H1 (cell line): ENCODE measurements at regions not wholly inside any gene's neighbourhood (a gene's known extent, or its start where the extent isn't known, plus 50 kb on each side); places are given as distances from the start of the nearest gene placed in this dataset.

Experiments used
- CTCF ChIA-PET: fragments of 300-600 bp; sonication (Branson Sonifier 250); formaldehyde crosslinking; loops from one replicate; lab custom pipeline; 2021; ENCODE audit not compliant: partially characterized antibody; lab: Charles Lee
- POLR2A ChIA-PET: fragments of 300-600 bp; sonication (Branson Sonifier 250); formaldehyde crosslinking; loops from one replicate; lab custom pipeline; 2021; ENCODE audit warnings: inconsistent platforms; ENCODE audit not compliant: partially characterized antibody; lab: Charles Lee
- DNase-seq, 2 experiments: peaks; one replicate each; pipeline versions ENCODE4 v3.0.0 to v3.0.0-alpha.2; 2010 to 2022; ENCODE audit warnings: low spot score in 2 of 2, low read depth in 1 of 2, mixed read lengths in 1 of 2
- FAIRE-seq: peaks from 2 replicates; lab custom pipeline; 2011; peaks lifted over from hg19 to GRCh38; lab: Jason Lieb, UNC
- H2AFZ ChIP-seq: 2 replicates; pipeline ENCODE4 v1.8.1; 2012; ENCODE audit warnings: low read length, inconsistent platforms
- H2AK5ac ChIP-seq: 2 replicates; pipeline ENCODE4 v1.6.1; 2013; ENCODE audit warnings: low read depth, low read length
- H2BK120ac ChIP-seq: replicated peaks from 2 replicates; pipeline ENCODE3; 2013; ENCODE audit warnings: low read depth, low read length, inconsistent platforms
- H2BK12ac ChIP-seq: 2 replicates; pipeline ENCODE4 v1.6.1; 2013; ENCODE audit warnings: low read depth, low read length
- H2BK15ac ChIP-seq: 2 replicates; pipeline ENCODE4 v1.6.1; 2013; ENCODE audit warnings: low read length
- H2BK20ac ChIP-seq: 2 replicates; pipeline ENCODE4 v1.6.1; 2013; ENCODE audit warnings: low read length
- H2BK5ac ChIP-seq: 2 replicates; pipeline ENCODE4 v1.6.1; 2013; ENCODE audit warnings: low read depth, low read length
- H3K14ac ChIP-seq: 2 replicates; pipeline ENCODE4 v1.6.1; 2013; ENCODE audit warnings: inconsistent platforms; ENCODE audit not compliant: insufficient read length
- H3K18ac ChIP-seq: 2 replicates; pipeline ENCODE4 v1.6.1; 2013; ENCODE audit warnings: low read length; ENCODE audit errors: extremely low read depth
- H3K23ac ChIP-seq: 2 replicates; pipeline ENCODE4 v1.6.1; 2013; ENCODE audit warnings: inconsistent platforms; ENCODE audit not compliant: insufficient read length
- H3K23me2 ChIP-seq: 2 replicates; pipeline ENCODE4 v1.6.1; 2013; ENCODE audit warnings: low read depth, low read length
- H3K27ac ChIP-seq: 2 replicates; pipeline ENCODE4 v1.6.1; 2011; ENCODE audit warnings: low read depth, low read length, inconsistent platforms
- H3K27me3 ChIP-seq, 4 experiments: replicated peaks in 1 of 4; 1 replicate in 1 of 4; 2 replicates in 3 of 4; pipeline versions ENCODE4 v1.6.1 to v1.8.1; 2011 to 2013; ENCODE audit warnings: low read length in 3 of 4, mild to moderate bottlenecking in 3 of 4, inconsistent platforms in 2 of 4, mixed read lengths in 2 of 4, moderate library complexity in 1 of 4; ENCODE audit not compliant: control insufficient read depth in 3 of 4, insufficient read depth in 3 of 4; ENCODE audit errors: extremely low read depth in 1 of 4
- H3K36me3 ChIP-seq, 4 experiments: 2 replicates each; pipeline versions ENCODE4 v1.6.1 to v1.8.1; 2011 to 2013; ENCODE audit warnings: mild to moderate bottlenecking in 4 of 4, low read length in 3 of 4, moderate library complexity in 2 of 4, control low read depth in 1 of 4, inconsistent platforms in 1 of 4; ENCODE audit not compliant: insufficient read depth in 4 of 4, control insufficient read depth in 2 of 4
- H3K4ac ChIP-seq: replicated peaks from 2 replicates; pipeline ENCODE3; 2013; ENCODE audit warnings: low read length, low read depth, mixed read lengths, inconsistent platforms; ENCODE audit not compliant: insufficient read length
- H3K4me1 ChIP-seq, 4 experiments: replicated peaks in 1 of 4; 1 replicate in 1 of 4; 2 replicates in 3 of 4; pipeline versions ENCODE4 v1.6.1 to v1.8.1; 2011 to 2013; ENCODE audit warnings: low read length in 3 of 4, inconsistent platforms in 2 of 4, mixed read lengths in 1 of 4; ENCODE audit not compliant: insufficient read depth in 4 of 4, control insufficient read depth in 3 of 4
- H3K4me2 ChIP-seq, 2 experiments: 2 replicates each; pipeline versions ENCODE4 v1.6.1 to v1.8.1; 2011 to 2013; ENCODE audit warnings: low read depth in 2 of 2, low read length in 2 of 2, control low read depth in 1 of 2, inconsistent platforms in 1 of 2, mild to moderate bottlenecking in 1 of 2; ENCODE audit not compliant: insufficient read depth in 1 of 2
- H3K4me3 ChIP-seq, 4 experiments: fragments of 200-600, 300-600 bp in 1 of 4; sonication (generic), shearing (Covaris generic), sonication (Bioruptor Twin) in 1 of 4; 2 replicates each; pipeline versions ENCODE4 v1.5.1 to v1.8.1; 2011 to 2016; ENCODE audit warnings: low read length in 4 of 4, low read depth in 3 of 4, control low read depth in 2 of 4, inconsistent platforms in 2 of 4, mild to moderate bottlenecking in 2 of 4, mixed read lengths in 1 of 4, moderate library complexity in 1 of 4; ENCODE audit not compliant: insufficient read depth in 2 of 4; ENCODE audit errors: extremely low read depth in 1 of 4
- H3K56ac ChIP-seq: replicated peaks from 2 replicates; pipeline ENCODE3; 2013; ENCODE audit warnings: low read depth, mild to moderate bottlenecking, mixed read lengths, low read length, inconsistent platforms; ENCODE audit not compliant: insufficient read length
- H3K79me1 ChIP-seq: 2 replicates; pipeline ENCODE4 v1.6.1; 2013; ENCODE audit warnings: low read depth, low read length, control low read depth
- H3K79me2 ChIP-seq, 2 experiments: 2 replicates each; pipeline versions ENCODE4 v1.6.1 to v1.8.1; 2012 to 2013; ENCODE audit warnings: low read length in 2 of 2, mild to moderate bottlenecking in 2 of 2, inconsistent platforms in 1 of 2; ENCODE audit not compliant: insufficient read depth in 2 of 2, control insufficient read depth in 1 of 2
- H3K9ac ChIP-seq, 4 experiments: replicated peaks in 1 of 4; 1 replicate in 1 of 4; 2 replicates in 3 of 4; pipeline versions ENCODE4 v1.6.1 to v1.8.1; 2011 to 2013; ENCODE audit warnings: low read depth in 3 of 4, low read length in 3 of 4, control low read depth in 2 of 4, mild to moderate bottlenecking in 2 of 4, moderate library complexity in 2 of 4, inconsistent platforms in 1 of 4; ENCODE audit errors: extremely low read depth in 1 of 4
- H3K9me3 ChIP-seq, 2 experiments: 2 replicates each; pipeline versions ENCODE4 v1.6.1 to v1.8.1; 2012 to 2013; ENCODE audit warnings: mild to moderate bottlenecking in 2 of 2, moderate library complexity in 2 of 2, control low read depth in 1 of 2, inconsistent platforms in 1 of 2, low read depth in 1 of 2, low read length in 1 of 2, mixed read lengths in 1 of 2; ENCODE audit not compliant: insufficient read depth in 2 of 2
- H4K20me1 ChIP-seq, 2 experiments: replicated peaks in 1 of 2; 2 replicates each; pipeline versions ENCODE3 to v1.8.1; 2011 to 2013; ENCODE audit warnings: inconsistent platforms in 2 of 2, low read length in 2 of 2, mild to moderate bottlenecking in 1 of 2; ENCODE audit not compliant: insufficient read depth in 2 of 2, control insufficient read depth in 1 of 2
- H4K5ac ChIP-seq: 2 replicates; pipeline ENCODE4 v1.6.1; 2013; ENCODE audit warnings: low read length, low read depth, mixed read lengths, inconsistent platforms; ENCODE audit not compliant: insufficient read length
- H4K8ac ChIP-seq: 2 replicates; pipeline ENCODE4 v1.8.0; 2013; ENCODE audit warnings: mild to moderate bottlenecking, moderate library complexity, low read length, inconsistent platforms; ENCODE audit not compliant: insufficient read depth; ENCODE audit errors: extremely low read depth
- H4K91ac ChIP-seq: replicated peaks from 2 replicates; pipeline ENCODE3; 2013; ENCODE audit warnings: low read length, mixed read lengths, inconsistent platforms; ENCODE audit not compliant: insufficient read length
- ASH2L ChIP-seq: fragments of 200-600, 300-600 bp; sonication (generic); IDR thresholded peaks from one replicate; pipeline ENCODE4 v1.7.1; 2017; ENCODE audit warnings: low read length
- BRCA1 ChIP-seq: IDR thresholded peaks from 2 replicates; pipeline ENCODE4 v1.6.1; 2012; ENCODE audit warnings: low read depth, low read length, improper control_type of control experiment
- WGBS, 2 experiments: shearing (Covaris generic) in 1 of 2; methylation state at CpG; one replicate each; pipeline versions ENCODE4 v1.1.6 to v1.1.7; 2013 to 2015; ENCODE audit warnings: low lambda C conversion rate in 2 of 2, mixed read lengths in 2 of 2, inconsistent platforms in 1 of 2, low coverage in 1 of 2, missing lambda C conversion rate in 1 of 2; ENCODE audit not compliant: insufficient replicate concordance in 2 of 2, insufficient coverage in 1 of 2, insufficient read length in 1 of 2; ENCODE audit errors: extremely low coverage in 1 of 2, missing lambda C conversion rate in 1 of 2; 5-methylcytosine and 5-hydroxymethylcytosine counted together

GRCh38 chr5:53191548-53192165 lies 82.1 kb upstream of the MOCS2 start:
- Histone ChIP-seq H3K79me1 (no peaks in the 10 kb centered on the region), H2BK5ac (no peak overlapping the region), H3K56ac (no peak overlapping the region), H3K4ac (no peak overlapping the region), H3K36me3 (no peaks in the 10 kb centered on the region), H3K23ac (no peak overlapping the region), H2BK20ac (no peak overlapping the region), H3K23me2 (no peaks in the 10 kb centered on the region), H3K4me2 (no peak overlapping the region), H4K91ac (no peak overlapping the region), H3K4me3 (no peak overlapping the region), H3K79me2 (no peaks in the 10 kb centered on the region), H3K18ac (no peak overlapping the region), H3K4me1 (no peaks in the 10 kb centered on the region; a peak in 1 of 7 replicates), H2BK15ac (no peak overlapping the region), H4K5ac (no peak overlapping the region), H3K14ac (no peak overlapping the region), H4K20me1 (no peaks in the 10 kb centered on the region), H3K9ac (no peak overlapping the region), H2AFZ (no peak overlapping the region; the same call in 1 of the 2 replicates), H4K8ac (no peak overlapping the region), H2BK120ac (no peak overlapping the region), H2AK5ac (no peak overlapping the region), H3K9me3 (peaks cover 2 to 14% of the 10 kb centered on the region in 2 experiments), H3K27ac (no peak overlapping the region), H2BK12ac (no peak overlapping the region), H3K27me3 (no peaks in the 10 kb centered on the region)
- DNase-seq = no peak
- TF ChIP-seq ASH2L (no peak), BRCA1 (no peak)
- ChIA-PET CTCF (interaction anchor here (0.9 to 1.8 kb wide), 4 partner anchors 8 to 240 kb away, joined by 3 to 5 read pairs (median 4); no protein-coding TSS in a partner anchor), POLR2A (no interaction called here)
- 90% methylated on average over 4 of the region's 4 CpGs; no CpG with 5 or more reads in 1 of the 2 experiments for WGBS, 2 experiments
- no peak for FAIRE-seq
